IgD-negative memory B cell (primary cell): ENCODE measurements at regions not wholly inside any gene's neighbourhood (a gene's known extent, or its start where the extent isn't known, plus 50 kb on each side); places are given as distances from the start of the nearest gene placed in this dataset.
A peak's percentile ranks its signal among the peaks of the same experiment; 100 is the strongest.
"Not testable (repeated sequence)": the region's sequence is repeated elsewhere in the genome, so short reads cannot be mapped to it uniquely, and the experiment has no call there.

ENCODE experiments used
- H3K27ac Mint-ChIP-seq, 3 donors: one replicate each; pipeline ENCODE4 v1.8.0; 2020 to 2022; ENCODE audit warnings: mild to moderate bottlenecking in 3 of 3, mixed read lengths in 3 of 3, moderate library complexity in 1 of 3
- H3K27me3 Mint-ChIP-seq: one replicate; pipeline ENCODE4 v1.8.0; 2021; ENCODE audit warnings: mixed read lengths
- H3K36me3 Mint-ChIP-seq: one replicate; pipeline ENCODE4 v1.8.0; 2020; ENCODE audit warnings: mild to moderate bottlenecking, mixed read lengths
- H3K4me1 Mint-ChIP-seq, 3 donors: one replicate each; pipeline ENCODE4 v1.8.0; 2020 to 2022; ENCODE audit warnings: mixed read lengths in 3 of 3, mild to moderate bottlenecking in 1 of 3
- H3K4me3 Mint-ChIP-seq, 4 donors: one replicate each; pipeline ENCODE4 v1.8.0; 2020 to 2022; ENCODE audit warnings: mild to moderate bottlenecking in 4 of 4, mixed read lengths in 4 of 4, moderate library complexity in 3 of 4
- H3K9me3 Mint-ChIP-seq, 3 donors: one replicate each; pipeline ENCODE4 v1.8.0; 2020 to 2021; ENCODE audit warnings: mixed read lengths in 3 of 3, mild to moderate bottlenecking in 1 of 3

DNA sequence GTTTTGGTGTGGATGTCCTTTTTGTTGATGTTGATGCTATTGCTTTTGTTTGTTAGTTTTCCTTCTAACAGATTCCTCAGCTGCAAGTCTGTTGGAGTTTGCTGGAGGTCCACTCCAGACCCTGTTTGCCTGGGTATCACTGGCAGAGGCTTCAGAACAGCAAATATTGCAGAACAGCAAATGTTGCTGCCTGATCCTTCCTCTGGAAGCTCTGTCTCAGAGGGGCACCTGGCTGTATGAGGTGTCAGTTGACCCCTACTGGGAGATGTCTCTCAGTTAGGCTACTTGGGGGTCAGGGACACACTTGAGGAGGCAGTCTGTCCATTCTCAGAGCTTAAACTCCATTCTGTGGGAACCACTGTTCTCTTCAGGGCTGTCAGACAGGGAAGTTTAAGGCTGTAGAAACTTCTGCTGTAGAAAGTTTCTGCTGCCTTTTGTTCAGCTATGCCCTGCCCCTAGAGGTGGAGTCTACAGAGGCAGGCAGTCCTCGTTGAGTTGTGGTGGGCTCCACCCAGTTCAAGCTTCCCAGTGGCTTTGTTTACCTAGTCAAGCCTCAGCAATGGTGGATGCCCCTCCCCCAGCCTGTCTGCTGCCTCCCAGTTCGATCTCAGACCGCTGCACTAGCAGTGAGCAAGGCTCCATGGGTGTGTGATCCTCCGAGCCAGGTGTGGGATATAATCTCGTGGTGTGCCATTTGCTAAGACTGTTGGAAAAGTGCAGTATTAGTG lies 166.4 kb upstream of the TPTE start:
- not testable (repeated sequence) for H3K4me3 Mint-ChIP-seq

DNA sequence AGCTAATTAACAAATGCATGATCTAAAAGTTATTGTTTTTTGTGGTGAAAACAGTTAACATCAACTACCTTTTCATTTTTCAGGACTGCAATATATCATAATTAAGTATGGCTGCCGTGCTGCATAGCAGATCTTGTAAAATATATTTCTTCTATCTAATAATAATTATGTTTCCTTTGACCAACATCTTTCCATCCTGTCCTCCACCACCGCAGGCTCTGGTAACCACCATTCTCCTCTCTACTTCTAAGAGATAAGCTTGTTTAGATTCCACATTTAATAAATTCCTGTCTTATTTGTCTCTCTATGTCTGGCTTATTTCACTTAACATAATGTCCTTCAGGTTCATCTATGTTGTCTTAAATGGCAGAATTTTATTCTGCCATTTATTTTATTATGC lies 162.3 kb upstream of the TPTE start:
- H3K27me3 Mint-ChIP-seq, H3K36me3 Mint-ChIP-seq, H3K27ac Mint-ChIP-seq, H3K4me1 Mint-ChIP-seq, H3K4me3 Mint-ChIP-seq: not testable (repeated sequence)
- peaks cover 19 to 37% (median 26%) of the 10 kb centered on the region in 3 donors for H3K9me3 Mint-ChIP-seq

More for the DNA sequence above, 166.4 kb upstream of the TPTE start:
- not testable (repeated sequence) for H3K36me3 Mint-ChIP-seq, H3K27ac Mint-ChIP-seq, H3K27me3 Mint-ChIP-seq, H3K4me1 Mint-ChIP-seq
- peaks cover 16 to 39% (median 28%) of the 10 kb centered on the region in 3 donors for H3K9me3 Mint-ChIP-seq

DNA sequence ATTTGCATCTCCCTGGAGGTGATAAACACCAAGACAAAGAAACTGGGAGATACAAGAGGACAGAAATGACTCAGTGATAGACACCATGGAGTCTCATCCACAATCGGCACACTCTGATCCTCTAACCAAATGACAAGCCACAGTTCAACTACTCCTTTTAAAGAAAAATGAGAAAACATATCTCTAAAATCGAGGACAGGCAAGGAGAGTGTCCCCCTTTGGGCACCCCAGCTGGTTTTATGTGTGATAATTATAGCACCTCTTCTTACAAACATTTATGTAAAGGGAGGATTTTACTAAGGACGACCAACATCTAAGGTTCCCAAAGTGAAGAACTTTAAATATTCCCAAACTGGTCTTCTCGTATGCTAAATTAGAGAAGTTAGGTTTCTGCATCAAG lies 161.5 kb upstream of the TPTE start:
- not testable (repeated sequence) for H3K27me3 Mint-ChIP-seq, H3K36me3 Mint-ChIP-seq, H3K4me3 Mint-ChIP-seq, H3K27ac Mint-ChIP-seq, H3K4me1 Mint-ChIP-seq
- peaks cover 16 to 33% (median 23%) of the 10 kb centered on the region in 3 donors for H3K9me3 Mint-ChIP-seq

DNA sequence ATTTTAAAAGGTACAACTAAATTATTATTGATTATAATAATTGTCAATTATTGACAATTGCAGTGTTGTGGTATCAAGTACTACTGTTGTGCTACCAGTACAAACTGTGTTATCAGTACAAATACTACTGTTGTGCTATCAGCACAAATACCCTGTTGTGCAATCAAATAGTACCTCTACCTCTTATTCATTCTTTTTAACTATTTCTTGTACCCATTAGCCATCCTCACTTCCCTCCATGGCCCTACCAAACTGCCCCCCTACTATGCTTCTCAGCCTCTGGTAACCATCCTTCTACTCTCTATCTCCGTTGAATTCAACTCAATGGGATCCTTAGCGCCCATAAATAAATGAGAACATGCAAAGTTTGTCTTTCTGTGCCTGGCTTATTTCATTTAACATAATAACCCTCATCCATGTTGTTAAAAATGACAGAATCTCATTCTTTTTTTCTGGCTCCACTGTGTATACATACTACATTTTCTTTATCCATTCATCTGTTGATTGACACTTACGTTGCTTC lies 160.1 kb upstream of the TPTE start:
- H3K4me1 Mint-ChIP-seq: not testable (repeated sequence)
- peaks cover 16 to 32% (median 23%) of the 10 kb centered on the region in 3 donors for H3K9me3 Mint-ChIP-seq

DNA sequence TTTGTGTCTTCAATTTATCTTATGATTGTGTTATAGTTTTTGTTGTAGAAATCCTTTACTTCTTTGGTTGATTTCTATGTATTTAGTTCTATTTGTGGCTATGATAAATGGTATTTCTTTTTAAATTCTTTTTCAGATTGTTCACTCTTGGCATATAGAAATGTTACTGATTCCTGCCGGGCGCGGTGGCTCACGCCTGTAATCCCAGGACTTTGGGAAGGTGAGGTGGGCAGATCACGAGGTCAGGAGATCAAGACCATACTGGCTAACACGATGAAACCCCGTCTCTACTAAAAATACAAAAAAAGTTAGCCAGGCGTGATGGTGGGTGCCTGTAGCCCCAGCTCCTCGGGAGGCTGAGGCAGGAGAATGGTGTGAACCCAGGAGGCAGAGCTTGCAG lies 158.6 kb upstream of the TPTE start:
- not testable (repeated sequence) for H3K4me1 Mint-ChIP-seq, H3K27ac Mint-ChIP-seq, H3K4me3 Mint-ChIP-seq, H3K27me3 Mint-ChIP-seq, H3K36me3 Mint-ChIP-seq
- H3K9me3 Mint-ChIP-seq: peaks cover 16 to 28% (median 23%) of the 10 kb centered on the region in 3 donors

More for the DNA sequence above, 160.1 kb upstream of the TPTE start:
- not testable (repeated sequence) for H3K4me3 Mint-ChIP-seq, H3K27me3 Mint-ChIP-seq, H3K36me3 Mint-ChIP-seq, H3K27ac Mint-ChIP-seq

DNA sequence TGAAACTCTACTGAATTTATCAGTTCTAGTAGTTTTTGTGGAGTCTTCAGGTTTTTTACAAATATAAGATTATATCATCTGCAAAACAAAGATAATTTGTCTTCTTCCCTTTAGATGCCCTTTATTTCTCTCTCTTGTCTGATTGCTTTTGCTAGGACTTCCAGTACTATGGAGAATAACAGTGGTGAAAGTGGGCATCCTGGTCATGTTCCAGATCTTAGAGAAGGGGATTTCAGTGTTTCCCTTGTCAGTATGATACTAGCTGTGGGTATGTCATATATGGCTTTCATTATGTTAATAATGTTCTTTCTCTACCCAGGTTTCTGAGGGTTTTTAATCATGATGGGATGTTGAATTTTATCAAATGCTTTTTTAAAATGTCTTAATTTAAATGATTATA lies 158.1 kb upstream of the TPTE start:
- H3K9me3 Mint-ChIP-seq: peaks cover 14 to 26% (median 23%) of the 10 kb centered on the region in 3 donors
- H3K4me1 Mint-ChIP-seq, H3K27me3 Mint-ChIP-seq, H3K36me3 Mint-ChIP-seq, H3K4me3 Mint-ChIP-seq, H3K27ac Mint-ChIP-seq: not testable (repeated sequence)

DNA sequence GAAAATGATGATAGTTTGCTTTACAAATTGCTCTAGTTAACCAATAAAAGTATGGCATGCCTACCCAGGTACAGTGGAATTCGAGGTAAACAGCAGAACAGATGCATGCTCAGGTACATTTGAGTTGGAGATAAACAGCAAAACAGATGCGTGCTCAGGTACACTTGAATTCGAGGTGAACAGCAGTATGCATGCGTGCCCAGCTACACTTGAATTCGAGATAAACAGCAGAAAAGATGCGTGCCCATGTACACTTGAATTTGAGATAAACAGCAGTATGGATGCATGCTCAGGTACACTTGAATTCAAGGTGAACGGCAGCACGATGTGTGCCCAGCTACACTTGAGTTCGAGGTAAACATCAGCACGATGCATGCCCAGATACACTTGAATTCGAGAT lies 155.2 kb upstream of the TPTE start:
- H3K9me3 Mint-ChIP-seq: peaks cover 8 to 13% (median 12%) of the 10 kb centered on the region in 3 donors
- H3K27ac Mint-ChIP-seq, H3K36me3 Mint-ChIP-seq, H3K27me3 Mint-ChIP-seq, H3K4me1 Mint-ChIP-seq, H3K4me3 Mint-ChIP-seq: not testable (repeated sequence)

DNA sequence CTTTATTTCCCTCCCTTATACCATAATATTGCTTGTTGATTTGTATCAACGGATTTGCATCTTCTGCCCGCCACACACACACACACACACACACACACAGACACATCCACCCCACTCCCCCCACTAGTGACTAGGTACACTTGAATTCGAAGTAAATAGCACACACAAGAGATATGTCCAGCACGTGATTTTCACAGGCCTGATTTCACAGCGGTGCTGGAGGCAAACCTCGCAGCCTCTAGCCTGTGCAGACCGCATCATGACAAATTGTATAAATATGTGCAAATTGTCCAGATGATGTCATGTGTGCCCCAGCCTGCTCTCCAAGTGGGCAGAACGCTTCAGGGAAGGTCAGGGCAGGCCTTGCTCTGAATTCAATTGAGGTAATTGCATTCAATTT lies 153.8 kb upstream of the TPTE start:
- not testable (repeated sequence) for H3K4me1 Mint-ChIP-seq, H3K27me3 Mint-ChIP-seq, H3K36me3 Mint-ChIP-seq, H3K4me3 Mint-ChIP-seq, H3K9me3 Mint-ChIP-seq, H3K27ac Mint-ChIP-seq

DNA sequence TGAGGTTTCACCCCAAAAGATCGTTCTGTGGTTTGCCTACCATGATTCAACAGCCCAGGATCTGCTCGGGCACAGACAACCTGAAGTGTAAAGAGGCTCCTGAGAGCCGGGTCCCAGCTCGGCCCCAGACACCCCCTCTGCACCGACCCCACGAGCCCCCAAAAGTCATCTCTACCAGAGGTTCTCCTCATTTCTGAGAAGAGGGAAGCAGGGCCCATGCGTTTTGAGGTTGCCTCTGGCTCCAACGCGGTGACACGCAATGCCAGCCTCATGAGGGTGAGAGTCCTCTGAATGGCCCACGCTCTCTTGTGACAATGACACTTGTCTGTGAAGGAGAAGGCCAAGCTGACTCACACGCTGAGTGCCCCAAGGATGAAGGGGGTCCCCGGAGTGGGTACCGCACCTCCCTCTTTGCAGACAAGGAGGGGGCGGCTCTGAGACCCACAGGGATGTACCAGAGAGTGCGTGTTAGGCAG lies 153.0 kb upstream of the TPTE start:
- H3K36me3 Mint-ChIP-seq, H3K4me3 Mint-ChIP-seq, H3K4me1 Mint-ChIP-seq, H3K27me3 Mint-ChIP-seq, H3K27ac Mint-ChIP-seq, H3K9me3 Mint-ChIP-seq: not testable (repeated sequence)

DNA sequence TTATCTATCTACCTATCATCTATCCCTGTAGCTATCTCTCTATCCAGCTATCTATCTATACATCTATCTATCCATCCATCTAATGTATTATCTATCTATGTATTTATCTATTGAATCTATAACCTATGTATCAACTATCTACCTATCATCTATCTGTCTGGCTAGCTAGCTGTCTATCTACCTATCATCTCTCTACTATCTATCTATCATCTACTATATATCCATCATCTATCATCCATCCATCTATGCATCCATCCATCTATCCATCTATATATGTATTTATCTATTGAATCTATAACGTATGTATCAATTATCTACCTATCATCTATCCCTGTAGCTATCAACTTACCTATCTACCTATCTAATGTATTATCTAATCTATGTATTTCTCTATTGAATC lies 152.1 kb upstream of the TPTE start:
- H3K9me3 Mint-ChIP-seq, H3K27ac Mint-ChIP-seq, H3K27me3 Mint-ChIP-seq, H3K36me3 Mint-ChIP-seq, H3K4me3 Mint-ChIP-seq, H3K4me1 Mint-ChIP-seq: not testable (repeated sequence)

DNA sequence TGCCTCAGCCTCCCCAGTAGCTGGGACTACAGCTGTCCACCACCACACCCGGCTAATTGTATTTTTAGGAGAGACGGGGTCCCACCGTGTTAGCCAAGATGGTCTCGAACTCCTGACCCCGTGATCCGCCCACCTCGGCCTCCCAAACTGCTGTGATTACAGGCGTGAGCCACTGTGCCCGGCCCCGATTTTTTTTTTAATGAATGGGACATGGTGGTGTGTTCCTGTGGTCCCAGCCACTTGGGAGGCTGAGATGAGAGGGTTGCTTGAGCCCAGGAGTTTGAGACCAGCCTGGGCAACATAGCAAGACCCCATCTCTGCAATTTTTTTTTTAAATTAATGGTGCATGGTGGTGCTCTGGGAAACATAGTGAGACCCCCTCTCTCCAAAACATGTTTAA lies 143.6 kb upstream of the TPTE start:
- H3K4me3 Mint-ChIP-seq, H3K36me3 Mint-ChIP-seq, H3K27me3 Mint-ChIP-seq, H3K4me1 Mint-ChIP-seq, H3K9me3 Mint-ChIP-seq: not testable (repeated sequence)
- H3K27ac Mint-ChIP-seq: peak overlapping the region in 1 of 3 donors; percentile 90

DNA sequence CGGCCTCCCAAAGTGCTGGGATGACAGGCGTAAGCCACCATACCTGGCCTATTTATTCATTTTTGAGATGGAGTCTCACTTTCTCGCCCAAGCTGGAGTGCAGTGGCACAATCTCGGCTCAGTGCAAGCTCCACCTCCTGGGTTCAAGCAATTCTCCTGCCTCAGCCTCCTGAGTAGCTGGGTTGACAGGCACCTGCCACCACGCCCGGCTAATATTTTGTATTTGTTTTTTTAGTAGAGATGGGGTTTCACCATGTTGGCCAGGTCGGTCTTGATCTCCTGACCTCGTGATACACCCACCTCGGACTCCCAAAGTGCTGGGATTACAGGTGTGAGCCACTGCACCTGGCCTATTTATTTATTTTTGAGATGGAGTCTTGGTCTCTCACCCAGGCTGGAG lies 141.6 kb upstream of the TPTE start:
- H3K27ac Mint-ChIP-seq, H3K27me3 Mint-ChIP-seq, H3K4me1 Mint-ChIP-seq, H3K9me3 Mint-ChIP-seq, H3K4me3 Mint-ChIP-seq, H3K36me3 Mint-ChIP-seq: not testable (repeated sequence)

DNA sequence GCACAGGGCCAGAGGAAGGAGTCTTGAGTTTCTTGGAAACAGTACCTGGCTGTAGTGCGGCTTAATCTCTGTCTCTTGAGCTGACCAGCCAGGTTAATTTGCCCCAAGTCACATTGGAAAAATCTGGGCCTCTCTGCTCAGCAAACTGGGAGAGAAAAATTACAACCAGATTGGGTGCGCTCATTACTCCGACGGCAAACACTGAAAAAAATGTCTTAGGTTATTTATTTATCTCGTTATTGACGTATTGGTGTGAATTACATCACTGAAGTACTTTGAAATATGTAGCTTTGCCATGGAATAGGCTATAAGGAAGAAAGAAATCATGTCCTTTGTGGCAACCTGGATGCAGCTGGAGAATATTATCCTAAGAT lies 139.7 kb upstream of the TPTE start:
- H3K36me3 Mint-ChIP-seq, H3K4me3 Mint-ChIP-seq, H3K9me3 Mint-ChIP-seq, H3K27ac Mint-ChIP-seq, H3K27me3 Mint-ChIP-seq, H3K4me1 Mint-ChIP-seq: not testable (repeated sequence)

DNA sequence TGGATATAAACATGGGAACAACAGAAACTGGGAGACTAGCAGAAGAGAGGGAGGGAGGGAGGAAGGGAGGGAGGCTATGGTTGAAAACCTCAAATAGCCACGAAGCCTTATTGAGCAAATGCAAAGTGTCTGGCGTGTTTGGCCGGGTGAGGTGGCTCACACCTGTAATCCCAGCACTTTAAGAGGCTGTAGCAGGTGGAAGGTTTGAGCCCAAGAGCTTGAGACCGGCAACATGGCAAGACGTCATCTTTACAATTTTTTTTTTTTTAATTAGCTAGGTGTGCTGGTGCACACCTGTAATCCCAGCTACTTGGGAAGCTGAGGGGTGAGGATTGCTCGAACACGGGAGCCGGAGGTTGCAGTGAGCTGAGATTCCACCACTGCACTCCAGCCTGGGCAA lies 139.2 kb upstream of the TPTE start:
- not testable (repeated sequence) for H3K27me3 Mint-ChIP-seq, H3K4me3 Mint-ChIP-seq, H3K36me3 Mint-ChIP-seq, H3K27ac Mint-ChIP-seq, H3K4me1 Mint-ChIP-seq, H3K9me3 Mint-ChIP-seq

DNA sequence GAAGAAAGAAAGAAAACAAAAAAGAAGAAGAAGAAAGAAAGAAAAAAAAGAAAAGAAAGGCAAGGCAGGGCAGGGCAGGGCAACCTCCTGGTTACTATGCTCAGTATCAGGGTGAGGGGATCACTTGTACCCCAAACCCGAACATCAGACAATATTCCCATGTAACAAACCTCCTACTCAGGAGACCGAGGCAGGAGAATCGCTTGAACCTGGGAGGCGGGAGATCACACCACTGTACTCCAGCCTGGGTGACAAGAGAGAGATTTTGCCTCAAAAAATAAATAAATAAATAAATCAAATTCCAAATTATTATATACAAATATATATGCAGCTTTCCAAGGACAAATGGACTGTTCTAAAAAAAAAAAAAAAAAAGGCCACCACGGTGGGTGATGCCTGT lies 138.8 kb upstream of the TPTE start:
- H3K27ac Mint-ChIP-seq, H3K4me3 Mint-ChIP-seq, H3K9me3 Mint-ChIP-seq, H3K4me1 Mint-ChIP-seq, H3K36me3 Mint-ChIP-seq, H3K27me3 Mint-ChIP-seq: not testable (repeated sequence)

DNA sequence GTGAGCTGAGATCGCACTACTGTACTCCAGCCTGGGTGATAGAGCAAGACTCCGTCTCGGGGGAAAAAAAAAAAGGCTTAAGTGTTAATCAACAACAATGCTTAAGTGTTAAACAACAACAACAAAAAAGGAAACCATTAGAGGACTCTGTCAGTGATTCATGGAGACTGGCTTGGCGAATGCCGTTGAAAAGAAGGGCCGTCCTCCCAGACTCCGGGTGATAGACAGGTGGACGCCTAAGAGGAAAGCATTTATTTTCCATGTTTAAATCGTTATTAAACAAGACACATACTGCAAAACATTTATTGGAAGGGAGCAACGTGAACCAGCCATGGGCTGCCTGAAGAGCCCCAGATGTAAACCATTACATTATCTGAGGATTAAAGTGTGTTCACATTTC lies 137.8 kb upstream of the TPTE start:
- not testable (repeated sequence) for H3K27ac Mint-ChIP-seq, H3K4me3 Mint-ChIP-seq, H3K4me1 Mint-ChIP-seq, H3K36me3 Mint-ChIP-seq, H3K9me3 Mint-ChIP-seq, H3K27me3 Mint-ChIP-seq
